GM12865 (cell line): ENCODE measurements at regions not wholly inside any gene's neighbourhood (a gene's known extent, or its start where the extent isn't known, plus 50 kb on each side); places are given as distances from the start of the nearest gene placed in this dataset.

Experiments used
- DNase-seq: peaks from one replicate; pipeline ENCODE4 v3.0.0; 2010; ENCODE audit warnings: low read depth
- H3K4me3 ChIP-seq: 2 replicates; pipeline ENCODE4 v1.5.1; 2011; ENCODE audit warnings: mild to moderate bottlenecking, low read depth, low read length, control low read depth
- CTCF ChIP-seq: IDR thresholded peaks from 2 replicates; pipeline ENCODE4 v1.5.1; 2011; ENCODE audit warnings: low read length, control low read depth, low read depth, inconsistent platforms; ENCODE audit not compliant: insufficient read depth; ENCODE audit errors: missing control alignments

- TF ChIP-seq CTCF, result no peak
- H3K4me3 ChIP-seq, result no peak overlapping the region
- DNase-seq, result no peak
These were observed 704.3 kb downstream of the EPM2A start for GRCh38 chr6:145031001-145031400.

DNA sequence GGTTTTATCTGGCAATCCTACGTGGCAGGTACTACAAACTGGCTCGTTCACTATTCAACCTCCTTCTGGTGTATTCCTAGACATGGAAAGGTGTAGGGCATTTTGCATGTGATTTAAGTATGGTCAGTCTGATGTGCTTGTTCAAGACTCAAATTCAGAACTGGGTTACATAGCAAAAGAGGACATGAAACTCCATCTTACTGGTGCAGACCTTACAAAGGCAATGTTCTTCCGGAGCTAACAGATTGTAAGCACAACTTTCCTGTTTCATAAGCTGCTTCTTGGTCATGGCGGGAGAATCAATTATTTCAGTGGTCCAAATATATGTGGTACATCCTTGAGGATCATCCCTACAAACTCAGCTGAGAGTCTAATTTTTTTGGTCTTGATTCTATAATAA lies 703.4 kb downstream of the EPM2A start:
- no peak for DNase-seq
- no peak for TF ChIP-seq CTCF
- H3K4me3 ChIP-seq, result no peak overlapping the region

GRCh38 chr6:145032562-145033145 lies 702.7 kb downstream of the EPM2A start:
- no peak for TF ChIP-seq CTCF
- H3K4me3 ChIP-seq, result no peak overlapping the region
- no peak for DNase-seq

DNA sequence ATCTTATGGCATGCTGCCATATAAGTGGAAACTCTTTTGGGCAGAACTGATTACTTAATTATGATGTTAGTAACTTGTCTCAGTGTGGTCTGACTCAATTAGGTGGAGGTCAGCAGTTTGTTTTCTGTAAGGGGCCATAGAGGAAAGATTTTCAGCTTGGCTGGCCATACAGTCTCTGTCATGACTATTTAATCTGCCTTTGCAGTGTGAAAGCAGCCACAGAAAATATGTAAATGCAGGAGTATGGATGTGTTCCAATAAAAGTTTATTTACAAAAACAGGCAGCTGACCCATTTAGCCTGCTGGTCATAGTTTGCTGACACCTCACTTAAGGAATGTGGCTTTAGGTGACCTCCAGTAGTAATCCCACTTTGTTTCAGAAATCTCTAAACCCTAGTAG lies 700.7 kb downstream of the EPM2A start:
- H3K4me3 ChIP-seq, result no peak overlapping the region
- DNase-seq, result no peak
- no peak for TF ChIP-seq CTCF

- no peak overlapping the region for H3K4me3 ChIP-seq
- no peak for DNase-seq
- no peak for TF ChIP-seq CTCF
These were observed 699.1 kb downstream of the EPM2A start for GRCh38 chr6:145036236-145036635.

DNA sequence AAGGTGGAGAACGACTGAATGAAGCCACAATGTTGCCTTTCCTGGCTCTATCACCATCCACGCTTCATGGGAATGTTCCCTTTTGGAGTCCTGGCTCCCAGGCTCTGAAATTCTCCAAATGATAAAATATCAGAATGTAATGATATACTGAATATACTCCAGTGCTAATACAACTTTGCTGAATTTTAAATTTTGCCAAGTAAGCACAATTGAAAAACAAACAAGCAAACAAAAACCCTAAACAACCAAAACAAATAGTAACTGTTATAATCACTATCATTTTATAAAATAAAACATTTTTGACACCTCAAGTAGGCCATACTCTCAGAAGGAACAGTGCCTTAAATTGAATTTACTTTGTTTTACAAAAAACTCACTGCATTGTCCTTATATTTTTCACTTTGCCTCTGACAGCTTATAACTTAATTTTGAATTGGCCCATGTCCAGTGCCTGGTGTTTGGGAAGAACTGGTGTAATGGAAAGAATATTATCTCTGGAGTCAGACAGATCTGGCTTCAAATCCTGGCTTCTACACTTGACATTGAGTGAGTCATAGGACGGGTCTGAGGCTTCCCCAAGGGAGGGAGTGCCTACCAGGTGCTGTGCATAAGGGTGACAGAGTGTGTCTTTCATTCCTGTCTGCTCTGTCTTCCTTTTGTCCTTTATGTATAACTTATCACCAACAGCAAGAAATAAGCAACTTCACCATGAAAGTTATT lies 698.3 kb downstream of the EPM2A start:
- no peak overlapping the region for H3K4me3 ChIP-seq
- no peak for DNase-seq
- TF ChIP-seq CTCF, result no peak

DNA sequence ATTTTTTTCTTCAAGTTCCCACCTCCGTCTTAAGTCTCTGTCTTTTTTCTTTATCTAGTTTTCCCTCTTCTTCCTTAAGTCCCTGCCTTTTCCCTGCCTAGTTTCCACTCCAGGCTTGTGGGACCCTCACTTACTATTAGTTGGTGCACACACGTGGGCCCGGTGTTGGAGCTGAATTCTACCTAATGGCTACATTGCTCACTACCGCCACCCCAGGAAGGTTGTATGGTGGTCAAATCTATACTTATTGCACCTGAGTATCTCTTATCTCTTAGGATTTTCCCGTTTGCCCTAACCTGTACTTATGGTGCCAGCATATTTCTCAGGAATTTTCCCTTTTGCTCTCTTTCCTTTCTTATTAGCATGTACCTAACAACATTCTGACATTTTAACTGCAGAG lies 692.8 kb downstream of the EPM2A start:
- H3K4me3 ChIP-seq, result no peak overlapping the region
- peak; percentile 40 for TF ChIP-seq CTCF
- DNase-seq, result peak; percentile 17
